H1 (cell line): ENCODE measurements at regions not wholly inside any gene's neighbourhood (a gene's known extent, or its start where the extent isn't known, plus 50 kb on each side); places are given as distances from the start of the nearest gene placed in this dataset.

Experiments
- ASH2L ChIP-seq: fragments of 200-600, 300-600 bp; sonication (generic); IDR thresholded peaks from one replicate; pipeline ENCODE4 v1.7.1; 2017; ENCODE audit warnings: low read length
- ATF3 ChIP-seq: IDR thresholded peaks from 2 replicates; pipeline ENCODE4 v1.6.1; 2011; ENCODE audit warnings: low read depth, mild to moderate bottlenecking, low read length; ENCODE audit not compliant: insufficient read depth
- BRCA1 ChIP-seq: IDR thresholded peaks from 2 replicates; pipeline ENCODE4 v1.6.1; 2012; ENCODE audit warnings: low read depth, low read length, improper control_type of control experiment
- CHD1 ChIP-seq: IDR thresholded peaks from 2 replicates; pipeline ENCODE4 v1.6.1; 2012; ENCODE audit warnings: low read depth, low read length, improper control_type of control experiment
- CREB1 ChIP-seq: IDR thresholded peaks from 2 replicates; pipeline ENCODE4 v1.6.1; 2012; ENCODE audit warnings: inconsistent platforms
- E2F6 ChIP-seq: IDR thresholded peaks from 2 replicates; pipeline ENCODE4 v1.6.1; 2012; ENCODE audit warnings: inconsistent platforms
- EP300 ChIP-seq, 2 experiments: IDR thresholded peaks; 1 replicate in 1 of 2; 2 replicates in 1 of 2; pipeline ENCODE4 v1.6.1; 2011 to 2012; ENCODE audit warnings: low read depth in 2 of 2, low read length in 2 of 2, mild to moderate bottlenecking in 2 of 2, borderline replicate concordance in 1 of 2, inconsistent platforms in 1 of 2, moderate library complexity in 1 of 2
- EZH2 ChIP-seq: fragments of 200-600 bp; sonication (generic); IDR thresholded peaks from 2 replicates; pipeline ENCODE4 v1.7.1; 2012; ENCODE audit warnings: low read depth, mild to moderate bottlenecking, moderate library complexity, low read length, inconsistent platforms; ENCODE audit not compliant: severe bottlenecking
- KDM1A ChIP-seq: fragments of 200-600, 300-600 bp; sonication (generic); IDR thresholded peaks from 2 replicates; pipeline ENCODE4 v1.7.1; 2016; ENCODE audit warnings: mild to moderate bottlenecking, low read length, borderline replicate concordance
- KDM5A ChIP-seq: fragments of 200-600 bp; IDR thresholded peaks from 2 replicates; pipeline ENCODE4 v1.7.1; 2012; ENCODE audit warnings: mild to moderate bottlenecking, low read length, inconsistent platforms, mixed read lengths
- MAX ChIP-seq: IDR thresholded peaks from 2 replicates; pipeline ENCODE4 v1.6.1; 2012; ENCODE audit warnings: inconsistent platforms
- NANOG ChIP-seq: IDR thresholded peaks from 2 replicates; pipeline ENCODE4 v1.6.1; 2011; ENCODE audit warnings: low read length, low read depth, mild to moderate bottlenecking, inconsistent platforms; ENCODE audit not compliant: insufficient read depth, poor library complexity, severe bottlenecking
- PHF8 ChIP-seq: fragments of 200-600 bp; sonication (generic); conservative IDR thresholded peaks from 2 replicates; pipeline ENCODE4 v1.7.1; 2012; ENCODE audit warnings: low read depth, mild to moderate bottlenecking, inconsistent platforms, low read length, moderate library complexity
- POLR2A ChIP-seq, 2 experiments: IDR thresholded peaks; 1 replicate in 1 of 2; 2 replicates in 1 of 2; pipeline ENCODE4 v1.6.1; 2011; ENCODE audit warnings: low read depth in 2 of 2, low read length in 2 of 2, mild to moderate bottlenecking in 2 of 2; ENCODE audit errors: control extremely low read depth in 1 of 2
- RAD21 ChIP-seq, 2 experiments: IDR thresholded peaks in 1 of 2; conservative IDR thresholded peaks in 1 of 2; 2 replicates each; pipeline ENCODE4 v1.6.1; 2011; ENCODE audit warnings: low read depth in 2 of 2, low read length in 2 of 2, improper control_type of control experiment in 1 of 2, inconsistent platforms in 1 of 2, mild to moderate bottlenecking in 1 of 2, moderate library complexity in 1 of 2
- RBBP5 ChIP-seq: IDR thresholded peaks from 2 replicates; pipeline ENCODE4 v1.7.1; 2012; ENCODE audit warnings: low read depth, mild to moderate bottlenecking, inconsistent platforms, low read length, moderate library complexity, borderline replicate concordance
- RFX5 ChIP-seq: IDR thresholded peaks from 2 replicates; pipeline ENCODE4 v1.6.1; 2011; ENCODE audit warnings: low read depth, low read length, improper control_type of control experiment, borderline replicate concordance
- RNF2 ChIP-seq: fragments of 200-900, 300-1000 bp; sonication (generic); IDR thresholded peaks from 2 replicates; pipeline ENCODE4 v1.7.1; 2016; ENCODE audit warnings: borderline replicate concordance, low read depth, mild to moderate bottlenecking, antibody characterized with exemption, low read length; ENCODE audit not compliant: poor library complexity, severe bottlenecking; ENCODE audit errors: missing control alignments
- SIN3A ChIP-seq, 2 experiments: IDR thresholded peaks in 1 of 2; conservative IDR thresholded peaks in 1 of 2; 2 replicates each; pipeline ENCODE4 v1.6.1; 2011 to 2012; ENCODE audit warnings: low read length in 2 of 2, improper control_type of control experiment in 1 of 2, low read depth in 1 of 2, mild to moderate bottlenecking in 1 of 2
- TBP ChIP-seq: IDR thresholded peaks from 2 replicates; pipeline ENCODE4 v1.6.1; 2011; ENCODE audit warnings: low read depth, low read length, improper control_type of control experiment
- TF ChIP-seq, protein P1 (sequence below): IDR thresholded peaks from 2 replicates; pipeline ENCODE4 v1.6.1; 2011; ENCODE audit warnings: low read length, improper control_type of control experiment

DNA sequence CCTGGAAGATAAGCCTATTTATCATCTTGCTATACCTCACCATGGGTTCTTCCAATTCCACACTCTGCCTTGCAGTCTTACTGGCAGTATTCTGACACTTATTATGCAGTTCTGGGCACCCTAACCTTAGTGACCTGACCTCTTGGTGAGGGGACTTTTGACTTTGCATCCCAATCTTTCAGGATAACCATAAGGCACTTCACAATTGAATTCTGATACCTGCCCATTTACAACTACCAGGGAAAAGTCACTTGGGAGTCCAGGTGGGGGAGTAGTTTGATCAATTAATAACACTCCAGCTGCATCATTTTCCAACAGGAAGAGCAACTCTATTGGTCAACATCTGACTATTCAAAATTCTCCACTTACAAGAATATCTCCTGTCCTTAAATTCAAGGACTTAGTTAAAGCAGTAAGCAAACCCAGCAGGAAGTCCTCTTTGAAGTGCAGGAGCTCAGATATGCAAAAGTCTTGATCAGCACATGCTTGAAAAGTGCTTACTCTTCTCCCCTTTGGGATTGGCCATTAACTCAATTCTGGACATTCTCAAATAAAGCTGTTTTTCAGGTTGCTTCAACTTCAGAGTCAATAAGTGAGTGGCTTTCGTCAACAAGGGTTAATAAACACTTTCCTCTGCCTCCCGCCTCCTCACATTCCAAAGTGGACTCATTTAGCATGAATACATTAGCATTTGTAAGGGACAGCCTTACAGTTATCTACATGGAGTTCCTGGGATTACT is 177.4 kb upstream of the NRIP1 start (continued):
- no peak for TF ChIP-seq EZH2
- TF ChIP-seq TBP = no peak
- TF ChIP-seq E2F6 = no peak
- TF ChIP-seq MAX = no peak
- no peak for TF ChIP-seq KDM1A
- TF ChIP-seq RBBP5 = no peak
- TF ChIP-seq RNF2 = no peak
- no peak for TF ChIP-seq SIN3A (conservative IDR thresholded peaks at IDR 0.05 in 1 of 2, IDR thresholded peaks at IDR 0.05 in 1 of 2; ENCODE audit: low read depth in 1 of 2, low read length in 2 of 2)
- no peak for TF ChIP-seq RFX5
- TF ChIP-seq ASH2L = peak; percentile 22
- TF ChIP-seq NANOG = no peak
- no peak for TF ChIP-seq POLR2A (IDR thresholded peaks at IDR 0.05; ENCODE audit: control extremely low read depth in 1 of 2, low read depth in 2 of 2, low read length in 2 of 2)
- TF ChIP-seq RAD21 (IDR thresholded peaks at IDR 0.05 in 1 of 2, conservative IDR thresholded peaks at IDR 0.05 in 1 of 2; ENCODE audit: low read depth in 2 of 2, low read length in 2 of 2) = peak in 1 of 2 experiments; percentile 30; a peak in 2 of 4 replicates
- no peak for TF ChIP-seq EP300 (IDR thresholded peaks at IDR 0.05; ENCODE audit: borderline replicate concordance in 1 of 2, low read depth in 2 of 2, low read length in 2 of 2)
- TF ChIP-seq PHF8 = no peak
- no peak for TF ChIP-seq KDM5A
- TF ChIP-seq, protein P1, sequence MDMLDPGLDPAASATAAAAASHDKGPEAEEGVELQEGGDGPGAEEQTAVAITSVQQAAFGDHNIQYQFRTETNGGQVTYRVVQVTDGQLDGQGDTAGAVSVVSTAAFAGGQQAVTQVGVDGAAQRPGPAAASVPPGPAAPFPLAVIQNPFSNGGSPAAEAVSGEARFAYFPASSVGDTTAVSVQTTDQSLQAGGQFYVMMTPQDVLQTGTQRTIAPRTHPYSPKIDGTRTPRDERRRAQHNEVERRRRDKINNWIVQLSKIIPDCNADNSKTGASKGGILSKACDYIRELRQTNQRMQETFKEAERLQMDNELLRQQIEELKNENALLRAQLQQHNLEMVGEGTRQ = no peak
- no peak for TF ChIP-seq CREB1
- no peak for TF ChIP-seq CHD1
- no peak for TF ChIP-seq BRCA1
- TF ChIP-seq ATF3 = no peak
